Retinal pigment epithelial cell (primary cell): ENCODE measurements at regions not wholly inside any gene's neighbourhood (a gene's known extent, or its start where the extent isn't known, plus 50 kb on each side); places are given as distances from the start of the nearest gene placed in this dataset.
"Not testable (repeated sequence)": the region's sequence is repeated elsewhere in the genome, so short reads cannot be mapped to it uniquely, and the experiment has no call there.

Source experiments
- DNase-seq: peaks from one replicate; pipeline ENCODE4 v3.0.0-alpha.2; 2010; ENCODE audit warnings: low read depth
- H3K4me3 ChIP-seq: 2 replicates; pipeline ENCODE4 v1.5.1; 2011; ENCODE audit warnings: mild to moderate bottlenecking, low read length, control low read depth, moderate library complexity
- TF ChIP-seq, protein P1 (sequence below): conservative IDR thresholded peaks from 2 replicates; pipeline ENCODE4 v1.5.1; 2011; ENCODE audit warnings: low read depth, low read length, control low read depth, inconsistent platforms

DNA sequence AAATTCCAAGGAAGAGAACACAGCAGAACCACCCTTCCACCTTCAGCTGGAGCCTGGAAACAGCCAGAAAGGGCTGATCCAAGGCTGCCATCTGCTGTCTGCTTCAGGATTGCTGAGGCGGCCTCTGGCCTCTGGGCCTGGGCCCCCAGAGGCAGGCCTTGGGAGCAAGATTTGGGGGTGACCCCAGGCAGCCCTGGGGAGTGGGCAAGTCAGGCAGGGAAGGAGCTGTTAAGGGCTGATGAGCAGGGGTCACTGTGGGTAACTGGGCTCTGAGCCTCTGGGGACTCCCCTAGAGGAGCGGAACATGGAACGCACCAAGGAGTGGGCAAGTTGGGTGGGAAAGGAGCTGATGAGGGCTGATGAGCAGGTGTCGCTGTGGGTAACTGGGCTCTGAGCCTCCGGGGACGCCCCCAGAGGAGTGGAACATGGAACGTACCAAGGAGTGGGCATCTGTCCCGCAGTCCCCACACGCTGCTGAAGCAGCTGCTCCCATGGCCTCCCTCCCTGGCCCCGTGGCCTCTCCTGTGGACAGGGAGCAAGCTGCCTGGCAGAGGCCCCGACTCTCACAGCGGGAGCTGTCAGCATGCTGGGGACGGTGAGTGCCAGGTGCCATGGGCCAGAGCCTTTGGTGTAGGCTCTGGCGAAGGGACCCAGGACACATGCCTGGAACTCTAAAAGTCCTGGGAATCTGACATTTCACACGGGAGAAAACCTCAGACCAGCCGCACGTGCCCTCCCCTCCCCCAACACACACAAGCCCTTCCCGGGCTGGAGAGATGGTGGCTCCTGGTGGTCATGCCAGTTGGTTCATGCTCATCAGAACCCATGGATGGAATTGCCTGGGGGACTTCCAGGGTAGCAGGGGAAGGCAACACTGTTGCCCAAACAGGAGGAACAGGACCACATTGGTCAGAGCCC lies 148.8 kb downstream of the NPIPB11 start:
- not testable (repeated sequence) for H3K4me3 ChIP-seq, DNase-seq
- TF ChIP-seq, protein P1, sequence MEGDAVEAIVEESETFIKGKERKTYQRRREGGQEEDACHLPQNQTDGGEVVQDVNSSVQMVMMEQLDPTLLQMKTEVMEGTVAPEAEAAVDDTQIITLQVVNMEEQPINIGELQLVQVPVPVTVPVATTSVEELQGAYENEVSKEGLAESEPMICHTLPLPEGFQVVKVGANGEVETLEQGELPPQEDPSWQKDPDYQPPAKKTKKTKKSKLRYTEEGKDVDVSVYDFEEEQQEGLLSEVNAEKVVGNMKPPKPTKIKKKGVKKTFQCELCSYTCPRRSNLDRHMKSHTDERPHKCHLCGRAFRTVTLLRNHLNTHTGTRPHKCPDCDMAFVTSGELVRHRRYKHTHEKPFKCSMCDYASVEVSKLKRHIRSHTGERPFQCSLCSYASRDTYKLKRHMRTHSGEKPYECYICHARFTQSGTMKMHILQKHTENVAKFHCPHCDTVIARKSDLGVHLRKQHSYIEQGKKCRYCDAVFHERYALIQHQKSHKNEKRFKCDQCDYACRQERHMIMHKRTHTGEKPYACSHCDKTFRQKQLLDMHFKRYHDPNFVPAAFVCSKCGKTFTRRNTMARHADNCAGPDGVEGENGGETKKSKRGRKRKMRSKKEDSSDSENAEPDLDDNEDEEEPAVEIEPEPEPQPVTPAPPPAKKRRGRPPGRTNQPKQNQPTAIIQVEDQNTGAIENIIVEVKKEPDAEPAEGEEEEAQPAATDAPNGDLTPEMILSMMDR: peak; percentile 55

- TF ChIP-seq, protein P1: no peak
- H3K4me3 ChIP-seq: no peak overlapping the region
- no peak for DNase-seq
These were observed 150.0 kb downstream of the NPIPB11 start for GRCh38 chr16:29256501-29256981.

GRCh38 chr16:29255957-29256356 lies 150.6 kb downstream of the NPIPB11 start:
- not testable (repeated sequence) for DNase-seq, H3K4me3 ChIP-seq

DNA sequence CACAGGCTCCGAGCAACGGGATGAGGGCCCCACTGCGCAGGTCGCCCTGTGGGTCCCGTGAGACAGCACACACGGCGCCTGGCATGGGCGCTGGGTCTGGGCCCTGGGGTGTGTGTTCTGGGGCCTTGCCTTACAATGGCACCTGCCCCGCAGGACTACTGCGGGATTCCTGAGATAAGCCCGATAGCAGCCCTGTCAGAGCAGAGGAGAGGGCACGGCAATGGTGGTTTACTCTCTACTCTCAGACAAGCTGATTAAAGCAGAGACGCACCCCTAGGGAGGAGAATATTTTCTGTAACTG lies 151.1 kb downstream of the NPIPB11 start:
- not testable (repeated sequence) for DNase-seq, H3K4me3 ChIP-seq

DNA sequence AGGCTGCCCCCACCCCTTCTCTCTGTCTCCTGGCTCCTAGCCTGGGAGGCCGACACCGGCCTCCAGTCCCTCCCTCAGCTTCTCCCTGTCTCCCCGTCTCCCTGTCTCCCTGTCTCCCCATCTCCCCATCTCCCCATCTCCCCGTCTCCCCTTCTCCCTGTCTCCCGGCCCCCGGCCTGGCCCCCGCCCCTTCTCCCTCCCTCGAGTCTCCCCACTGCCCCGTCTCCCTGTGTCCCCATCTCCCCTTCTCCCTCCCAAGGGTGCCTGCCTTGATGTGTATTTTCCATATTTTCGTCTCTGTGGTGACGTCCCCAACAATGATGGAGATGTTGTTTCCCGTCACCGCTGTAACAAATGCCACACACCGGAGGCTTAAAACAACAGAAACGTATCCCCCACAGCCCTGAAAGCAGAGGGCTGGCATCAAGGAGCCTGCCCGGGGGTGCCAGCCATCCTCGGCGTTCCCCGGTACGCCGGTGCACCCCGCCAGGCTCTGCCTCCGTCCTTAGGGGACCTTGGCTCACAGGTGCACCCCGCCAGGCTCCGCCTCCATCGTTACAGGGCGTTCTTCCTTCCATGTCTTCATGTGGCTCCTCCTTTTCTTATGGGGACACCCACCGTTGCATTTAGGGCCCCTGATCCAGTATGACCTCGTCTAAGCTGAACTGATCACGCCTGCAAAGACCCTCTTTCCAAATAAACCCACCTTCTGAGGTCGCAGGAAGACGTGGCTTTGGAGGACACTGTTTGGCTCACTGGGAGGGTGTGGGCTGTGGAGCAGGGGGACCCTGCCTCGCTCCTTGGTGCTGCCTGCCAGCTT lies 151.6 kb downstream of the NPIPB11 start:
- H3K4me3 ChIP-seq: no peak overlapping the region
- TF ChIP-seq, protein P1: no peak
- no peak for DNase-seq

DNA sequence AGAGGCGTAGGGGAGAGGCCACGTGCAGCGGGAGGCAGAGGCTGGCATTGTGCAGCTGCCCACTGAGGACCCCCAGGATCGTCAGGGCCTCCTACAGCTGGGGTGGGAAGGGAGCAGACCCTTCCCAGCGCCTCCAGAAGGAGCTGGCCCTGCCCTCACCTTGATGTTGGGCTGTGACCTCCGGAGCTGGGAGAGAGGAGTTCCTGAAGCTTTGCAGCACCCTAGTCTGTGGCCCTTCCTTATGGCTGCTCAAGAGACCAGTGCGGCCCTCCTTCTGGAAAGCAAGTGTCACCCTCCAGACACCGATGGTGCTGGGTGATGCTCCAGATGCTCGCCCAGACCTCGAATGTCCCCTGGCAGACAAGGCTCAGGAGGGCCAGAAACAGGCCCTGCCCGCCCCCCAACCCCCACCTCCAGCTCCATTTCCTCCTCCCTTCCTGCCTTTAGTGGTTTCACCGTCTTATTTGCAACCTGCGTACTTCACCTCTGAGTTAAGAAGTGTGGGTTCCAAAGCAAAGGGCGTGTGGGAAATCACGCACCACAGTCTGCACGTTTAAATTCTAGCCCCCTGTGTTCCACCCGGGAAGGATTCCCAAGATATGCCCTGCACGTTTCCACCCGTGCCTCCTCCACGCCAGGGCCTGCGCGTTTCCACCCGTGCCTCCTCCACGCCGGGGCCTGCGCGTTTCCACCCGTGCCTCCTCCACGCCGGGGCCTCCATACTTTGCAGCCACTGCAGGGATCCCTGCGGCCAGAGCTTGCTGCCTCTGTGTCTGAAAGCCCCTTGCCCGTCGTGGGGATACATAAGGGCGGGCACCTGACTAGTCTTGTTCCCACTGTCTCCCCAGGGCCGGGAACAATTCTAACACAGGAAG lies 152.6 kb downstream of the NPIPB11 start:
- H3K4me3 ChIP-seq, DNase-seq: not testable (repeated sequence)

GRCh38 chr16:29253066-29253590 lies 153.4 kb downstream of the NPIPB11 start:
- H3K4me3 ChIP-seq, DNase-seq: not testable (repeated sequence)

- not testable (repeated sequence) for DNase-seq, H3K4me3 ChIP-seq
These were observed 154.2 kb downstream of the NPIPB11 start for GRCh38 chr16:29252311-29252710.

DNA sequence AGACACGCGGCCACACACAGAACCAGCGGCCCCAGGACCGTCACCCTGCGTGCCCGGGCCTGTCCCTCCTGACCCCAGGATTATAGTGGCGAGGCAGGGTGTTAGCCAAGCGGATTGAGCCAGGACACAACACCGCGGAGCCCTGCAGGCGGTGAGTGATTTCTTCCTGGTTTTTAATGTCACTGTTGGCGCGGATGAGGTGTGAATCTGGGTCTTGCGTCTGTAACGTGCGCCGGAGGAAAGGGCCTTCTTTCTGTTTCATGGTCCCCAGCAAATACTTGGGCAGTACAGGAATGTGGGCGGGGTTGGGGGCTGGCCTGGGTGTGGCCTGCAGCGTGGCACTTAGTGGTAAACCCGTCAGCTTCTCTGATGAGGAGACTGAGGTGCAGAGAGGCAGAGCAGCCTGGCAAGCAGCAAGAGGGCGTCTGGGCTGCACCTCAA lies 154.9 kb downstream of the NPIPB11 start:
- not testable (repeated sequence) for H3K4me3 ChIP-seq, DNase-seq

- H3K4me3 ChIP-seq, DNase-seq: not testable (repeated sequence)
These were observed 155.5 kb downstream of the NPIPB11 start for GRCh38 chr16:29250923-29251434.

GRCh38 chr16:29250469-29250868 lies 156.0 kb downstream of the NPIPB11 start:
- DNase-seq, H3K4me3 ChIP-seq: not testable (repeated sequence)

GRCh38 chr16:29248940-29249318 lies 157.6 kb downstream of the NPIPB11 start:
- H3K4me3 ChIP-seq, DNase-seq: not testable (repeated sequence)

- not testable (repeated sequence) for DNase-seq, H3K4me3 ChIP-seq
These were observed 158.1 kb downstream of the NPIPB11 start for GRCh38 chr16:29248306-29248939.

DNA sequence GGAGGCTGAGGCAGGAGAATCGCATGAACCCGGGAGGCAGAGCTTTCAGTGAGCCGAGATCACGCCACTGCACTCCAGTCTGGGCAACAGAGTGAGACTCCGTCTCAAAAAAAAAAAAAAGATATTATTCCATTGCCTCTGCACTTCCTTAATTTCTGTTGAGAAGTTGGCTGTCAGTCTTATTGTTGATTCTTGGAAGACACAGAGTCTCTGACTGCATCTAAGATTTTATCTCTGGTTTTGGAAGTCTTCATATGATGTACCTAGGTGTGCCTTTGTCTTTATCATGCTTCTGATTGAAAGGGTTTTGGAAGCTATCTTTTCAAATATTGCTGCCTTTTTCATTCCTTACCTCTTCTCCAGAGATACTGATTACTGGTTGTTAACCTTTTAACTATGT lies 160.4 kb downstream of the NPIPB11 start:
- not testable (repeated sequence) for H3K4me3 ChIP-seq, DNase-seq
